Right lobe of liver (tissue), 6 donors: ENCODE measurements at regions not wholly inside any gene's neighbourhood (a gene's known extent, or its start where the extent isn't known, plus 50 kb on each side); places are given as distances from the start of the nearest gene placed in this dataset.

Experiments used
- ATAC-seq, 4 donors: fragments of 200-7000 bp; cut with Tn5 transposase; one replicate each; pipeline ENCODE4 v1.9.1; 2020; ENCODE audit warnings: mild to moderate bottlenecking in 4 of 4, moderate library complexity in 4 of 4
- DNase-seq, 3 donors: peaks; one replicate each; pipeline ENCODE4 v3.0.0-alpha.2; 2020
- H3K27ac ChIP-seq, 3 donors: fragments of 200-600 bp; one replicate each; pipeline ENCODE4 v1.8.0; 2022
- H3K27me3 ChIP-seq, 2 donors: fragments of 200-600 bp; one replicate each; pipeline ENCODE4 v1.8.0; 2022
- H3K36me3 ChIP-seq, 4 donors: fragments of 200-600 bp; sonication (generic) in 1 of 4; one replicate each; pipeline versions ENCODE4 v1.5.1 to v1.8.0; 2017 to 2022; ENCODE audit warnings: control low read depth in 1 of 4
- H3K4me1 ChIP-seq, 4 donors: fragments of 200-600 bp; sonication (generic) in 1 of 4; one replicate each; pipeline versions ENCODE4 v1.5.1 to v1.8.0; 2017 to 2022; ENCODE audit warnings: control low read depth in 1 of 4
- H3K4me3 ChIP-seq, 3 donors: fragments of 200-600 bp; one replicate each; pipeline ENCODE4 v1.8.0; 2022
- H3K9me3 ChIP-seq, 4 donors: fragments of 200-600 bp; sonication (generic) in 1 of 4; one replicate each; pipeline versions ENCODE4 v1.5.1 to v1.8.0; 2017 to 2022; ENCODE audit warnings: control low read depth in 1 of 4
- POLR2A ChIP-seq: fragments of 450-650 bp; IDR thresholded peaks from one replicate; pipeline ENCODE4 v1.6.1; 2017; ENCODE audit warnings: antibody characterized with exemption, mild to moderate bottlenecking
- WGBS: methylation state at CpG from one replicate; pipeline ENCODE4 v1.1.6; 2018; ENCODE audit warnings: low coverage, low lambda C conversion rate; ENCODE audit not compliant: insufficient coverage; ENCODE audit errors: missing lambda C conversion rate; 5-methylcytosine and 5-hydroxymethylcytosine counted together
- intact Hi-C, 2 donors: fragments of 100-400 bp; cut with DNase I; formaldehyde crosslinking; loops; one replicate each; pipeline versions ENCODE4 v1.11.2 to v1.14.1; 2022
- TF ChIP-seq, protein P1 (sequence below), 4 donors: fragments of 200-600 bp in 3 of 4; fragments of 450-650 bp in 1 of 4; IDR thresholded peaks; one replicate each; pipeline versions ENCODE4 v1.5.1 to v1.8.0; 2016 to 2022; ENCODE audit warnings: antibody characterized with exemption in 4 of 4, mild to moderate bottlenecking in 2 of 4
- donor health status: DM: no; HTN: yes; CAD: no.
- donor health status: DM: no; HTN: no; CAD: no.
- donor health status: DM: no; HTN: no; CAD: no.
- donor health status: DM: no; HTN: yes; CAD: no.
- donor health status: DM: no; HTN: yes; CAD: no.

DNA sequence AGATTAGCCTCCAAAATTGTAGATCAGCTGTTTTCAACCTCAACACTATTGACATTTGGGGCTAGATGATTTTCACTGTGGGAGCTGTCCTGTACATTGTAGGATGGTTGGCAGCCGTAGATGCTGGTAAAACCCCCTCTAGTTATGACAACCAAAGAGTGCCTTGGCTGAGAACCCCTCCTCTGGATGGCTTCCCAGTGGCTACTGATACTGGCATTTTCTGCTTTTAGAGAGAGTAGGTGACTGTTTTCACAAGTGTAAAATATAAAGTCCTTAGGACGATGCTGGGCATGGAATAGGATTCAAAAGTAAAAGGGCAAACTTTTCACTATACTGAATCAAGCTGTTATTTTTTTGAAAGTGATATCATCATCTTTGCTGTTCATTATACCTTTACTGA is 1048.8 kb upstream of the EEF2KMT start:
- TF ChIP-seq, protein P1, sequence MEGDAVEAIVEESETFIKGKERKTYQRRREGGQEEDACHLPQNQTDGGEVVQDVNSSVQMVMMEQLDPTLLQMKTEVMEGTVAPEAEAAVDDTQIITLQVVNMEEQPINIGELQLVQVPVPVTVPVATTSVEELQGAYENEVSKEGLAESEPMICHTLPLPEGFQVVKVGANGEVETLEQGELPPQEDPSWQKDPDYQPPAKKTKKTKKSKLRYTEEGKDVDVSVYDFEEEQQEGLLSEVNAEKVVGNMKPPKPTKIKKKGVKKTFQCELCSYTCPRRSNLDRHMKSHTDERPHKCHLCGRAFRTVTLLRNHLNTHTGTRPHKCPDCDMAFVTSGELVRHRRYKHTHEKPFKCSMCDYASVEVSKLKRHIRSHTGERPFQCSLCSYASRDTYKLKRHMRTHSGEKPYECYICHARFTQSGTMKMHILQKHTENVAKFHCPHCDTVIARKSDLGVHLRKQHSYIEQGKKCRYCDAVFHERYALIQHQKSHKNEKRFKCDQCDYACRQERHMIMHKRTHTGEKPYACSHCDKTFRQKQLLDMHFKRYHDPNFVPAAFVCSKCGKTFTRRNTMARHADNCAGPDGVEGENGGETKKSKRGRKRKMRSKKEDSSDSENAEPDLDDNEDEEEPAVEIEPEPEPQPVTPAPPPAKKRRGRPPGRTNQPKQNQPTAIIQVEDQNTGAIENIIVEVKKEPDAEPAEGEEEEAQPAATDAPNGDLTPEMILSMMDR (IDR thresholded peaks at IDR 0.05), result no peak
- no peak for TF ChIP-seq POLR2A
- DNase-seq (no peak), ATAC-seq (no peak)
- H3K4me3 ChIP-seq, result no peak overlapping the region
- H3K36me3 ChIP-seq, result no peaks in the 10 kb centered on the region
- H3K4me1 ChIP-seq, result no peaks in the 10 kb centered on the region
- no peak overlapping the region for H3K27ac ChIP-seq
- no peaks in the 10 kb centered on the region for H3K27me3 ChIP-seq
- intact Hi-C loops, result no loop called here
- H3K9me3 ChIP-seq, result no peaks in the 10 kb centered on the region
- 59% methylated on average over 2 of the region's 2 CpGs for WGBS

DNA sequence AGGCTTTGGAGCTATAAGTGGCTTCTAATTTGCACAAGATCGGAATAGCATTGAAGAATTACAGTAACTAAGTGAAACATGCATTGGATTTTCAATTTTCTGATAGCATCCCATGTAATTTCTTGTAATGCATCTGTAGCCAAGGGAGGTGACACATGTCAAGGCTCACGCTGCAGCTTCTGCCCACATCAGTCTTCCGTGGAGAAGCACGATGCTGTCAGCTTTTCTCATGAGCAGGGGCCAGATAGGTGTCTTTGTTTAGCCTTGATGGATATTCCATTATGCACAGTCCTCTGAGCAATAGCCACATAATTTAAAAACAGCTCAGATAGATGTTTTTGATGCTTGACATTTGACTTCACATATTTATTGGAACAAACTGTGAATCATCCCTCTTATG is 1046.9 kb upstream of the EEF2KMT start:
- DNase-seq (no peak), ATAC-seq (no peak)
- Histone ChIP-seq H3K9me3 (no peaks in the 10 kb centered on the region), H3K4me1 (no peaks in the 10 kb centered on the region), H3K27me3 (no peaks in the 10 kb centered on the region), H3K36me3 (no peaks in the 10 kb centered on the region), H3K27ac (no peak overlapping the region), H3K4me3 (no peak overlapping the region)
- WGBS, result 56% methylated on average over 4 of the region's 4 CpGs
- intact Hi-C loops, result no loop called here
- TF ChIP-seq POLR2A, result no peak
- TF ChIP-seq, protein P1 (IDR thresholded peaks at IDR 0.05), result no peak

- H3K9me3 ChIP-seq, result no peaks in the 10 kb centered on the region
- no peak for TF ChIP-seq POLR2A
- TF ChIP-seq, protein P1 (IDR thresholded peaks at IDR 0.05), result no peak
- DNase-seq, result no peak
- intact Hi-C loops, result no loop called here
- H3K4me1 ChIP-seq, result no peaks in the 10 kb centered on the region
- H3K4me3 ChIP-seq, result no peak overlapping the region
- no peaks in the 10 kb centered on the region for H3K27me3 ChIP-seq
- no peaks in the 10 kb centered on the region for H3K36me3 ChIP-seq
- no peak for ATAC-seq
- WGBS, result 19% methylated on average over 1 of the region's 1 CpG
- H3K27ac ChIP-seq, result no peak overlapping the region
Observed at GRCh38 chr16:6143020-6143419, 1045.4 kb upstream of the EEF2KMT start.

- DNase-seq, result no peak
- no peak for ATAC-seq
- 50% methylated on average over 6 of the region's 6 CpGs for WGBS
- intact Hi-C loops, result no loop called here
- no peak overlapping the region for H3K27ac ChIP-seq
- no peak for TF ChIP-seq POLR2A
- TF ChIP-seq, protein P1 (IDR thresholded peaks at IDR 0.05), result no peak
- H3K4me3 ChIP-seq, result no peak overlapping the region
- no peaks in the 10 kb centered on the region for H3K9me3 ChIP-seq
- H3K4me1 ChIP-seq, result no peaks in the 10 kb centered on the region
- no peaks in the 10 kb centered on the region for H3K27me3 ChIP-seq
- H3K36me3 ChIP-seq, result no peaks in the 10 kb centered on the region
Observed at GRCh38 chr16:6133009-6133557, 1035.5 kb upstream of the EEF2KMT start.

DNA sequence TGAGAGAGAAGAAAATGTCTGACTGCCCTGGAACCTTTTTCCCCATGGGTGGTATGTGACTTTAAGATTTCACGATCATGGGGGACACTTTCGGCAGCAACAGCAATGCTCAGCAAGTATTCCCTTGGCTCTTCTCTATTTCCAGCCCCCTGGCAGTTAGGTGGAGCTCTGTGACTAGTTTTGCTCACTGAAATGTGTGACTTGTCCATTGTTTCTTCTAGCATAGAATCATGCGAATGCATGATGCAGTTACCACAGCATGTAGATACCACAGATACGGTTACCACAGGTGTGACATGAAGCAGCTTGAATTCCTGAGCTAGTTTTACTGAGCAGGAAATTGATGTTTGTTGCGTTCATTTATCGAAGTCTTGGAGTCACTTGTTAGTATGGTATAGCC is 1034.5 kb upstream of the EEF2KMT start:
- H3K4me1 ChIP-seq, result no peaks in the 10 kb centered on the region
- intact Hi-C loops, result no loop called here
- H3K9me3 ChIP-seq, result no peaks in the 10 kb centered on the region
- DNase-seq, result no peak
- no peak for TF ChIP-seq POLR2A
- TF ChIP-seq, protein P1 (IDR thresholded peaks at IDR 0.05), result no peak
- no peak overlapping the region for H3K4me3 ChIP-seq
- no peak overlapping the region for H3K27ac ChIP-seq
- H3K36me3 ChIP-seq, result no peaks in the 10 kb centered on the region
- ATAC-seq, result no peak
- 50% methylated on average over 6 of the region's 6 CpGs for WGBS
- no peaks in the 10 kb centered on the region for H3K27me3 ChIP-seq
